ENCODE measurements at regions not wholly inside any gene's neighbourhood (a gene's known extent, or its start where the extent isn't known, plus 50 kb on each side); places are given as distances from the start of the nearest gene placed in this dataset.
"Not testable (repeated sequence)": the region's sequence is repeated elsewhere in the genome, so short reads cannot be mapped to it uniquely, and the experiment has no call there.

DNA sequence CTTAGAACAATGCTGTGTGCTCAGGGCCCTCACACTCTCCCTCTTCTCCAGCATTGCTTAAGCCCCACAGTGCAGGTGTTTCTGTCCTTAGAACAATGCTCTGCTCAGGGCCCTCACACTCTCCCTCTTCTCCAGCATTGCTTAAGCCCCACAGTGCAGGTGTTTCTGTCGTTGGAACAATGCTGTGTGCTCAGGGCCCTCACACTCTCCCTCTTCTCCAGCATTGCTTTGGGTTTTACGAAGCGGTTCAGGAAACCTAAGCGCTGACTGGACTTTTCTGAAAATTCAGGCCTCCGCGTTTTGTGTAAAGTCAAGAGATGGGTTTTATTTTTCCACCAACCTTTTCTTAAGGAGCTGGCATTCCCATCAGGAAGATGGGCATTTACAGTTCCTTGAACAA is 838.0 kb downstream of the TRIML1 start:
- DNase-seq = not testable (repeated sequence)

DNA sequence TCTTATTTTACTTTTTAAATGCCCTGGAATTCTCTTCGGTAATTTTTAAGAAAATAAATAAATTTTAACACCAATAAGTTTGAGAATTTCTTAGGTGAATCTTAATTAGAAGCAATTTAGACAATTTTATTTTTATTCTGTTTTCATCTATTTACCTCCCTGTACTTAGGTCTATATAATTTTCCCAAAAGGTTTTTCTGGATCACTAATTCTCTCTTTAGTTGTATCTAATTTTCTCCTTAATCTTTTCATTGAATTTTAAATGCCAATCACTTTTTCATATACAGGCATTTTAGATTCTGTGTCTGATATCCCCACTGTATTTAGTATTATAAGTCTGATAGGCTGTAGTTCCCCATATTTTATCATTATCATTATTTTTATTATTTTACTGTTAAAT is 845.3 kb downstream of the TRIML1 start:
- DNase-seq = no peak

DNA sequence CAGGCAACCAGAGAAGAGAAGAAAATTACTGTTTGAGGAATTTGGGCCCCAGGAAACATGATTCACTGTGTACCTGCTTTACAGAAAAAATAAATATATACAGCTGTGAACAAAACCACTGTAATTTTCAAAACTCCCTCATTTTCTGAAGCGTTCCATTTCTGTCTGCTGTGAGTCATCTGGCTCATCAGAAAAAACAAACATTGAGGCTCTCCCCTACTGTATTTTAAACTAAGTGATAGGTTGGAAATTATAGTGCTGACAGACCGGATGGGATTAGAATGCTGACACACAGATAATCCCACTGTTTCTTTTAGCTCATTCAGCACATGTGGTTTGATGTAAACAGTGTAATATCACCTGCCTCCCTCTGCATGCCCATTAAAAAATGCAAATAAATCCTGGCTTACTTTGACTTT is 847.0 kb downstream of the TRIML1 start:
- no peak for DNase-seq

DNA sequence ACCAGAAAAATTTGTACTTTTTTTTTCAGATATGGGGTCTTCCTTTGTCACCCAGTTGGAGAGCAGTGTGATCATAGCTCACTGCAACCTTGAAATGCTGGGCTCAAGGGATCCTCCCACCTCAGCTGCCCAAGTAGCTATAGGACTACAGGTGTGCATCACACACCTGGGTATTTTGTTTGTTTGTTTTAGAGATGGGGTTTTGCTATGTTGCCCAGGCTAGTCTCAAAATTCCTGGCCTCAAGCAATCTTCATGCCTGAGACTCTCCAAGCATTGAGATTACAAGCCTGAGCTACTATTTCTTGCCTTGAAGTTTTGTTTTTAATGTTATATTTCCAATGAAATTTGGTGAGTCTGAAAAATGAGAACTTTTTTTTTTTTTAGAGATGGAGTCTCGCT is 847.8 kb downstream of the TRIML1 start:
- no peak for DNase-seq

DNA sequence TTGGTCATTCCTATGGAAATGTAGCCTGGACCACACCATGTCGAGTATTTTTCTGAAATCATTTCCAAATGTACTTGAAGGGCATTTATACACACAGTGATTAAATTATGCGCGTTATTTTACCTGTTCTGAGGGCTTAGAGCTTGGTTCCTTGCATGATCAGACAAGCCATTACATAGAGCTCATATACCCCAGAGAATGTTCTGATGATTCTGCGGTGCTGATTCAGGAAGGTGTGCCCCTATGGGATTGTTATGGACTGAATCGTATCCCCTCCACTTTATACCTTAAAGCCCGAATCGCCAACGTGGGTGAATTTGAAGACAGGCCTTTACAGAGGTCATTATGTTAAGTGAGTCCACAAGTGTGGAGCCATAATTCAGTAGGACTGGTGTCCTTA is 848.9 kb downstream of the TRIML1 start:
- no peak for DNase-seq

DNA sequence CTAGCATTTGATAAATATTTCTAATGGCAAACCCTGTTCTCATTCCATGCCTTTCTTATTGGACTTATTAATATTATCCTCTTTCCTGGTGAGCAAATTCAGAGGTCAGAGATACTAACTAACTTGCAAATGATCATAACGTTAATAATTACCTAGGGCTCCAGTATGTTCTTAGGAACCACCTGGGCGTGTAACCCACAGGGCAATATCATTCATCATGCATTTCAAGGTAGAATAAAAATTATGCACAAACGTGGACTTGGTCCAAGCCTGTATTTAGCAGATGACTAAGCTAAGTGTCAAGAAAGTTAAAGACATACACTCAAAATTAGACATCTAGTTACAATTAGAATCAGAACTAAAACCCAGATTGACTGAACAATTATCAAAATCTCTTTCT is 850.1 kb downstream of the TRIML1 start:
- DNase-seq = no peak

DNA sequence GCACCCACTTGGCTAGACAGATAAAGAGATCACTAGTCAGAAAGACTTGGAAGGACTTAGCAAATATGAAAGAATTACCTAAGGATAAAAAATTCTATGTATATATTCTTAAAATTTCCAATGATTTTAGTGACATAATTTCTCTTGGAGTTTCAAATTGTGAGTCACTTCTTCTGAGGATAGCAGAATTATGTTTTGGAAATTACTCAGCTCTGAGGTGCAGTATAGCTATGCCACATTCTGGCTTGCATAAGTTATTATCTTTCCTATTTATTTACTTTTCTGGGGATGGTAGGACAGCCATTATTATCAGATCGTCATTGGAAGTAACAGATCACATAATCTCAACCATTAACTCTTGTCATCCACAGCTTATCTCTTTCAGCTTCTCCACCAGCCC is 853.5 kb downstream of the TRIML1 start:
- no peak for DNase-seq

DNA sequence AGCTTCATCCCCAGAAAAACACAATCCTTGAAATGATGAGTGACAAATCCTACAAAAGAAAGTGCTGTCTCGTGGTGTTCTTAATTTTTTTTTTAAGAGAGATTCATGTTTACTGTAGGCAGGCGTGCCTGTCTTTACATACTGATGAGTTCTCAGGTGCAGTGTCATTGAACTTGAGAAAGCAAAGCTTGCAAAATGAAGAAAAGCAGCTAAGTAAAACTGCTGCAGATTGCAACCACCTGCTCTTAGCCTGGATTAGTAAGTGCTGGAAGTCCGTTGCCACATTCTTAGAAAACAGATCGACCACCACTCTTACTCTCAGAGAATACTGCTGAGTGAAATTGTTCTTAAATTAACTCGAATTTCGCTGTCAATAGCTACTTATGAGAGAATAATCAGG is 854.6 kb downstream of the TRIML1 start:
- no peak for DNase-seq

DNA sequence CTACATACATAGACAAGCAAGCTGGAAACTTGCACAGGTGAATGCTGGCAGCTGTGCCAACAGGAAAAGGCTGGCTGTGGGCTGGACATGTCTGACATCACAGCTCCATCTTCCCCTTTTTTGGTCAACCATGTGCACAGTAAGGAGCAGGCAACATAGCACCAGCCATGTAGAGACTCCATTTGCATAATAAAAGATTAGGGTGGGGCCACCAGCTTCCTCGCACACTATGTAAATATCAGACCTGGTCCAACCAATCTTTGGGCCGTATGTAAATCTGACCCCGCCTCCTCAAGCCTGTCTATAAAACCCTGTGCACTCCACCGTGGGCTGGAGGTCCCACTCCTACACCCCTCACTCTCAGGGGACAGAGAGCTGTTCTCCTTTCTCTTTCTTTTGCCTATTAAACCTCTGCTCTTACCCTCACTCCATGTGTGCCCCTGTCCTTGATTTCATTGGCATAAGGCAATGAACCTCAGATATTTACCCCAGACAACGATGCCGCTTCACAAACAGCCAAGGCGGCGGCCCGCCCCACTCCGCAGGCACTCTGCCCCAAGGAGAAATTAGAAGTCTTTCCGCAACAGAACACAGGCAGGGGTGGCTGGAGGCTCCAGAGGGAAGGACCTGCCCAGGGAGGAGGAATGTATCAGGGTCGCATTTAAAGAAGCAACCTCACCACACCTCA is 862.2 kb downstream of the TRIML1 start:
- no peak for DNase-seq

DNA sequence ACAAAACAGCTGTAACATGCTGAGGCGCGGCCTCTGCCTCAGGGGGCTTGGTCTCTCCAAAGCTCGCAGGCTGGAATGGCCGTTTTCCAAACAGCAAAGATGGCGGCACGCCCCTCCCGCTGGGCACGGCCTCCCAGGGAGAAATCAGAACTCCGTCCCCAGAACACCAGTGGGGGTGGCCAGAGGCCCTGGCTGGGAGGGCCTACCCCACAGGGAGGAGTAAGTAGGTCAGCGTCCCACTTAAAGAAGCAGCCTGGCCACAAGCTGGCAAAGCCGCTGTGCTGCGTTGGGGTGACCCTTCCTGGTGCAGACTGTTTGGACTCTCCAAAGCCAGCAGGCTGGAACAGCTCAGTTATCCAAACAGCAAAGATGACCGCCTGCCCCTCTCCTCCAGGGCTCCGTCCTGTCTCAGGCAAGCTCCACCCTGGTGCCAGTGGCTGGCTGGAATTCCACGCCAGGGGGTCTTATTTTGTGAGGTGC is 862.8 kb downstream of the TRIML1 start:
- no peak for DNase-seq

DNA sequence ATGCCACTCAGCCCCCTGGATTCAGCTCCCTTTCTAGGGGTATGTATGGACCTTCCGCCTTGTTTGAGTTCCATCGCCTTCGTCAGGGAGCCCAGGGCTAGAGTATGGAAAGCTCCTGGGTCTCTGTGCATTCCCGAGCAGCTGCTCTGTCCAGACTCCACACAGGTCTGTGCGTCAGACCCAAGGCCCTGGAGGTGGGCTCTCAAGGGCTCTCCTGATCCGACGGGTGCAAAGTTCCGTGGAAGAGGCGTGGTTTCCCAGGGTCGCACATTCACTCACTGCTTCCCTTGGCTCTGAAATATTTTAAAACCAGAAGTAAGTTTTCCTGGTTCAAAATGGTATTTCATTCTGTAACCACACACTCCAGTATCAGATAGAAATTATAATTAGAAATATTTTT is 863.2 kb downstream of the TRIML1 start:
- DNase-seq = no peak

DNA sequence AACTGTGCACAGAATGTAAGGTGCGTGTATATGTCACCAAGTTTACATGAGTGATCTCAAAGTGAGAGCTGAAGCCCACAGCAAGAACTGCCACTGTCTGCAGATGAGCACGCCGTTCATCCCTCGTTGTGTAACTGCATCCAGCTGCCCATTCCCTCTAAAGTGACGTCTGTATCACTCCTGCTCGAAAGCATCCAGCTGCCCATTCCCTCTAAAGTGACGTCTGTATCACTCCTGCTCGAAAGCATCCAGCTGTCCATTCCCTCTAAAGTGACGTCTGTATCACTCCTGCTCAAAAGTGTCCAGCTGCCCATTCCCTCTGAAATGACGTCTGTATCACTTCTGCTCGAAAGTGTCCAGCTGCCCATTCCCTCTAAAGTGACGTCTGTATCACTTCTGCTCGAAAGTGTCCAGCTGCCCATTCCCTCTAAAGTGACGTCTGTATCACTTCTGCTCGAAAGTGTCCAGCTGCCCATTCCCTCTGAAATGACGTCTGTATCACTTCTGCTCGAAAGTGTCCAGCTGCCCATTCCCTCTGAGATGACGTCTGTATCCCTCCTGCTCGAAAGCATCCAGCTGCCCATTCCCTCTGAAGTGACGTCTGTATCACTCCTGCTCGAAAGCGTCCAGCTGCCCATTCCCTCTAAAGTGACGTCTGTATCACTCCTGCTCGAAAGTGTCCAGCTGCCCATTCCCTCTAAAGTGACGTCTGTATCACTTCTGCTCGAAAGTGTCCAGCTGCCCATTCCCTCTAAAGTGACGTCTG is 871.4 kb downstream of the TRIML1 start:
- not testable (repeated sequence) for DNase-seq

DNA sequence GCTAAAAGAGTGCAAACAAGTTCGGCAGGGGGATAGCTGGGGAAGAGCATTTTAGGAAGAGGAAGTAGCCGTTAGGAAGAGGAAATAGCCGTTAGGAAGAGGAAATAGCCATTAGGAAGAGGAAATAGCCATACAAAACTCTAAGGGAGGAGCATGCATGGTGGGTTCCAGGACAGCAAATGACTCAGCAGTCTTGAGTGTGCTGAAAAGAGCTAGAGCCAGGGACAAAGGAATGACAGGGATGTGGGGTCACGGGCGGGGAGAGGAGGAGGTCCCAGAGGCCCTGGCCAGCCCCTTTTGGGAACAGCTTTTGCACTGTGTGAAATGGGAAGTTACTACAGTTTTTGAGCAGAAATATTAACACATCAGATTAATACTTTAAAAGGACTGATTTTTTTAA is 882.6 kb downstream of the TRIML1 start:
- DNase-seq = no peak

DNA sequence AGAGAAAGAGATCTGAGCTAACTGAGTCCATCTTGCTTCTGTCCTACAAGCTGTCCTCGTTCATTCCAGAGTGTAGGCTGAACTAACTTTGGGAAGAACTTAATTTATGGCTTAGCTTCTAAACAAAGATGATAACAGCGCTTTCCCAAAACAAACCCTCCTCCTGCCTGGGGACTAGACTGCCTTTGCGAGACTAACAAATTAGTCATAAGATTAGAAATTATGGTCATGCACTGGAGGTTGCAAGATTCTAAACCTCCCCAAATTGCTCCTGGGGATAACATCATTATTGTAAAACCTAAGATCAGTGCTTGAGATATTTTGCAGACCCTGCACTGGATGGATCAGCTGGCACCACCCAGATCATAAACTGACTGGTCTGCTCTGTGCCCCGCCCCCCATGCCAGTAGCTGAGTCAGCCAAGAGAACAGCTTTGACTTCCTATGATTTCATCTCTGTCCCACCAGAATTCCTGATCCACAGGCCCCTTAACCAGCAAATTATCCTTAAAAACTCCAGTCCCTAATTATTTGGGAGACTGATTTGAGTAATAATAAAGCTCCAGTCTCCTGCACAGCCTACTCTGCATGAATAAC is 883.3 kb downstream of the TRIML1 start:
- DNase-seq = no peak

DNA sequence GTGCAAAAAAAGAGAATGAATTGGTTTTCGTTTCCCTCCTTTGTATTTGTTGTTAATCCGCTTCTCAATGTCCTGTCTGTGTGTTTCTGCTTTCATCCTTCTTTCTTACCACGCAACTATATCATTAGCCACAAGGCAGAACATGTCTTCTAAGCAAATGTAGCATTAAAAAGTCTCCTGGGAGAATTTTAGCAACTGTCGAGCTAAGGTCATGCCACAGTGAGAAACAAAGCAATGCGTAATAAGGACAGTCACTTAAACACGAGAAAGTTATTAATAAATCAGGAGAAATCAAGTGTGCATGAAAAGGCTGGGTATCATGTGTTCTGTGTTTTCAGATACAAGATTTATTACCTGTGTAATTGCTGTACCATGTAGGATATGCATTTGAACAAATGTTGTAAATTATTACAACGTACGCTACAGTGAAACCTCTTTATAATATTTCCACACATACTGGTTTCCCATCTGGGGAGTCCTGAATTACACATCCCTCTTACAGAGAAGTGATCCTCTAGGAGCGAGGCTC is 890.8 kb downstream of the TRIML1 start:
- no peak for DNase-seq

DNA sequence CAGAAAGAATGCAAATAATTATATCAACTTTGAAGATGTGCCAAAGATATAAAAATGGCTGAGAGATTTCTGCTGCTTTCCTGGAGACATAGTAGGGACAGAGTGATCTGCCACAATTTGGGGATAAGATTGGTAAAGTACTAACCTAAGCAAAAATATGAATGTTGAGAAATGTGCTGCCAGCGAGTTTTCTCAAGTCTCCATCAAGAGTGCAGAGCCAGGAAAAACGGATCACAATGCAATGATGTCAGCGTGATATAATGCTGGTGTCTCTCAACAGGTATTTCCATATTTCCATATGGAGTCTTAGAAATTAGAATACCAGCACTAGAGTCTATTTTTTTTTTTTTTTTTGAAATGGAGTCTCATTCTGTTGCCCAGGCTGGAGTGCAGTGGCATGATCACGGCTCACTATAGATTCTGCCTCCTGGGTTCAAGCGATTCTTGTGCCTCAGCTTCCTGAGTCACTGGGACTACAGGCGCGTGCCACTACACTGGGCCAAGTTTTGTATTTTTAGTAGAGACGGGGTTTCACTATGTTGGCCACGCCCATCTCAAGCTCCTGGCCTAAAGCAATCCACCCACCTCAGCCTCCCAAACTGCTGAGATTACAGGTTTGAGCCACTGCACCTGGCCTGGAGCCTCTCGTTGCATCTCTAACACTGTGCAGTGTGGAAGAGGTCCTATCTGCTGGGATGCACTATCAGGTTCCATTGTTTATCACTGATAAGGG is 893.5 kb downstream of the TRIML1 start:
- DNase-seq = no peak

DNA sequence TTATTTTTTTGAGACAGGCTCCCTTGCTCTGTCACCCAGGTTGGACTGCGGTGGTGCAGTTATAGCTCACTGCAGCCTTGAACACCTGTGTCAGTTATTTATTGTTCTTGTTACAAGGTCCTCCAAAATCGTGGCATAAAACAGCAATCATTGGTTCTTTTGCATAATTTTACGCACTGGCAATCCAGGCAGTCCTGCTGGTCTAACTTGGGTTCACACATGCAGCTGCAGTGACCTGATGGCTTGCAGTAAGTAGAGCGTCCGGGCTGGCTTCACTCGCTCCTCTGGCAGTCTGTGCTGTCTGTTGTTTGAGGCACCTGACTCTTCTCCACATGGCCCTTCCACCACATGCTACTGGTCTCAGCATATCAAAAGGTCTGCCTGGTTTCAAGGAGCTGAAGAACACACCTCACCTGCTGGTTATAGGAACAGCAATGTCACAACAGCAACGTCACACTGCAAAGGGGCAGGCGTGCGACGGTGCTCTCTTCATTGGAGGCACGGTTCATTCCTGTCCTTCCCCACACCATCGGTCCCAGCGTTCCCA is 894.6 kb downstream of the TRIML1 start:
- no peak for DNase-seq

DNA sequence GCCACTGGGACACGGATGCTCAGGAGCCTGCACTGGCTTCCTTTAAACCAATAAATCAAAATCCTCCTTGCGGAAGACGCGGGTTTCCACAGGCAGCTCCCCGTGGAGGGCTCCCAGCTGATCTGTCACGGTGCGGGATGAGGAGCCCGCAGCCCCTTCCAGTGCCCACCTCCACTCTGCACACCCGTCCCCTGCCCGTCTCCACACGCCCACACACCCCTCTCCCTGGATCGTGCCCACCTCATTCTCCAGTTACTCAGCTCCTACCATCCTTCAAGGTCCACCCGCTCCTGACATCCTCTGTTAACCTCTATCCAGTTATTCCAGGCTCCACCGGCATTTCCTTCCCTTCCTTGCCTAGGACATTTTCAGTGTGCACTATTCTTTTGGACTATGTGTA is 895.9 kb downstream of the TRIML1 start:
- no peak for DNase-seq

DNA sequence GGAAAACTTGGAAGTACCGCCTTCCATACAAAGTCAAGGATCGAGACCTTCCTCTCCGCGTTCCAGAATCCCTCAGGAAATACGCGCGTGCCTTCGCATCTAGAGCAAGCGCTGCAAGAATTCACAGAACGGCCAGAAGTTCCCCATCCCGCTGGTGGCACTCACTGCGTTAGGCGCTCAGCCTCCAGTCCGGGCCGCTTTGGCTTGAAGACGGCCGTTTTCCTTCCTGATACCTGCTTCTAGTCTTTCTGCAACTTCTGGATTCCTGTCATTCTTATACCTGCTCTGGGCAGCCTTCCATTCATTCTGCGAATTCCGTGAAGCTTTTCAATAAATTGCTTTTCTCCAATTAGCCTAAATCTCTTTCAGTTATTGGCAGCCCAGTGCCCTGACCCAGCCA is 896.4 kb downstream of the TRIML1 start:
- no peak for DNase-seq

DNA sequence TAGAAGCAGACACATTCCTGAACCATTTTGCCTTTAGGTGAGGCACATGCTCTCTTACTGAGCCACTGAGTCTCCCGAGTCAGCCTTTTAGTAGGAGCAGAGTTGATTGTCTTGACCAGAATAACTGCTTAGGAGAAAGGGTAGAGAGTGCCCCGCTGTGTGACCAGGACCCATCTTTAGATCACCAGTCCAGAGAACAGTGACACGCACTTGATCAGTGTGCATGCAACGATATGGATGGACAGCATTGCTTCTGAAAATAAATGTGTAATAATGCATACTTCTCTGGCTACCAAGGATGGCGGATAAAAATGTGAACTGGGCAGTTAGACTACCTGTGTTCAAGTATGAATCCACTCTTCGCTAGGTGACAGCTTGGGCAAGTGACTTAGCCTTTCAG is 897.7 kb downstream of the TRIML1 start:
- no peak for DNase-seq

DNA sequence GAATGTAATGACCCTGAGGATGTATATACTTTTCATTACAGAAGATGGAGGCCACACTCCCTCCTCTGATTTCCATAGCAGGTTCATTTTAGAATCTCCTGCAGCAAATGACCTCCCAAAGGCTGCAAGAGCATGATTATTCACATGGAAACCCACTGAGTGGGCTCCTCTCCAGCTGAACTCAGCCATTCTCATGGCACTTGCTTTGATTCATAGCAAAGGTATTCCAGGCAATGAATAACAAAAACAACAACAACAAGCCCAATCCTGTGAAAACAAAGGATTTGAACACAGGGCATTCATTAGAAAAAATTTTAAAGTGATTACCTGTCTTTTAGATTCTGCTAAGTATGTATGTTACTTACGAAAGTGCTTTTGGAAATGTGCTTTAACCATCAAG is 894.0 kb upstream of the FRG1 start:
- no peak for DNase-seq

DNA sequence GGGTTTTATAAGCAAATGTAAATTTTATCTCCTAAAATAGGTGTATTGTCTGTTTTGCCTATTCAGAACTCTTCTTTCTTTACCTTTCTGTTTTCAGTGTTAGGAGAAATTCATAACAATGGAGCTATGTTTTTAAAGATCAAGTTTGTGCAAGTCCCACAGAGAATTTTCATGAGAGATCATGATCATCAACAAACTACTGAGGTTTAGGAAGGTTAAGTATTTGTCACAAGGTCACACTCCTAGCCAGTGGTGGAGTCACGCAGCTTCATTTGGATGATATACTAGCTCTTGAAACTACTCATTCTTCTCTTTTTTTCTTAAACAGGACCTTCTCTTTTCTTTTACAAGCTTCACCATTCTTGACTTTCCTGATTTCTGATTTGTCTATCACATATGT is 892.6 kb upstream of the FRG1 start:
- DNase-seq = no peak

DNA sequence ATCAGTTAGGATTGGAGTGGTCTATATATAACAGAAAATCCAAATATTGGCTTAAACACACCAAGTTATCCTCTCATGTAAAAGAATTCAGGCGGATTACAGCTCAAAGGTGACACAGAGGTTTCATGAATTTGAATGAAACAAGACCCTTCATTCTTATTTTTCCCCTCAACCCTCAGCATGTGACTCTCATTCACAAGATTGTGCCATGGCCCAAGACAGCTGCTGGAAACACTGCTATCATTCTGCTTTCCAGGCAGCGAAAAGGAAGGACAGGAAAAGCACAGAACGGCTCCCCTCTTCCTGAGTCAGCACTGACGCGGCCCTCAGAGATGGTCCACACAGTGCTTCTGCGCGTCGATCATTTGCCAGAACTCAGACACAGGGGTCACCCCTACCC is 891.0 kb upstream of the FRG1 start:
- no peak for DNase-seq

All from NCI-H1048 (cell line).